ENCODE measurements at regions not wholly inside any gene's neighbourhood (a gene's known extent, or its start where the extent isn't known, plus 50 kb on each side); places are given as distances from the start of the nearest gene placed in this dataset.

DNA sequence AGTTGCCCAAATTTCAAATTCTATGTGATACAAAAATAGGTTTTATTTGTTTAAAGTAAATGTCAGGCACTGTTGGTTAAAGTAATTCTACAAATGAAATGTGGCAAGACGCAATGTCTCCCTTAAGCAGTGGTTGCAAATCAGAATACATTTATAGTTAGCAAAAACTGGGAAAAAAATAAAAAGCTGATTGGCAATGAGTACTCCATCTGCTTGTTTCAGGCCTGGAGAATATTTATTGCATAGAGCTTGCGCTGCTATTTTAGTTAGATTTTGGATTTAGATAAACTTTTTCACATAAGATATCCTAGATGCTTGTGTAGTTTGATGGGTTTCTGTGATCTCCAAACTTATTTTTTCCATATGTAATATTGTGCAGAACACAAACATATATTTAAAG is 224.0 kb upstream of the MPPED2 start:
- TF ChIP-seq POLR2AphosphoS5 (IDR thresholded peaks at IDR 0.05) (no peak), POLR2A (IDR thresholded peaks at IDR 0.05; ENCODE audit: low read depth) (no peak), EP300 (IDR thresholded peaks at IDR 0.05) (no peak)
- TF ChIP-seq, protein P1, sequence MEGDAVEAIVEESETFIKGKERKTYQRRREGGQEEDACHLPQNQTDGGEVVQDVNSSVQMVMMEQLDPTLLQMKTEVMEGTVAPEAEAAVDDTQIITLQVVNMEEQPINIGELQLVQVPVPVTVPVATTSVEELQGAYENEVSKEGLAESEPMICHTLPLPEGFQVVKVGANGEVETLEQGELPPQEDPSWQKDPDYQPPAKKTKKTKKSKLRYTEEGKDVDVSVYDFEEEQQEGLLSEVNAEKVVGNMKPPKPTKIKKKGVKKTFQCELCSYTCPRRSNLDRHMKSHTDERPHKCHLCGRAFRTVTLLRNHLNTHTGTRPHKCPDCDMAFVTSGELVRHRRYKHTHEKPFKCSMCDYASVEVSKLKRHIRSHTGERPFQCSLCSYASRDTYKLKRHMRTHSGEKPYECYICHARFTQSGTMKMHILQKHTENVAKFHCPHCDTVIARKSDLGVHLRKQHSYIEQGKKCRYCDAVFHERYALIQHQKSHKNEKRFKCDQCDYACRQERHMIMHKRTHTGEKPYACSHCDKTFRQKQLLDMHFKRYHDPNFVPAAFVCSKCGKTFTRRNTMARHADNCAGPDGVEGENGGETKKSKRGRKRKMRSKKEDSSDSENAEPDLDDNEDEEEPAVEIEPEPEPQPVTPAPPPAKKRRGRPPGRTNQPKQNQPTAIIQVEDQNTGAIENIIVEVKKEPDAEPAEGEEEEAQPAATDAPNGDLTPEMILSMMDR (IDR thresholded peaks at IDR 0.05), result no peak
